IMR-90 (cell line): ENCODE measurements at regions not wholly inside any gene's neighbourhood (a gene's known extent, or its start where the extent isn't known, plus 50 kb on each side); places are given as distances from the start of the nearest gene placed in this dataset.

Source experiments
- ATAC-seq: fragments of 200-7000 bp; cut with Tn5 transposase; 2 replicates; pipeline ENCODE4 v1.9.1; 2020; ENCODE audit warnings: low read depth, mild to moderate bottlenecking, moderate library complexity
- BruUV-seq: library from RNA; stranded (reverse); fragments of 400-500 nt; replicated peaks from 2 replicates; lab custom pipeline; 2021; lab: Mats Ljungman, UMichigan
- CTCF ChIA-PET: fragments of 300-600 bp; formaldehyde crosslinking; extraction: SDS; loops from one replicate; lab custom pipeline; 2021; ENCODE audit warnings: antibody characterized with exemption; lab: Yijun Ruan, JAX
- POLR2A ChIA-PET: fragments of 300-600 bp; sonication (Branson Sonifier 250); formaldehyde crosslinking; loops from one replicate; lab custom pipeline; 2022; ENCODE audit warnings: antibody characterized with exemption; ENCODE audit not compliant: unreplicated experiment; lab: Charles Lee
- DNase-seq: peaks from one replicate; pipeline ENCODE4 v3.0.0; 2013
- H2AFZ ChIP-seq: replicated peaks from 2 replicates; pipeline ENCODE3; 2013; ENCODE audit warnings: low read length, mild to moderate bottlenecking; ENCODE audit not compliant: poor library complexity
- H2AK5ac ChIP-seq: 2 replicates; pipeline ENCODE4 v1.6.1; 2013; ENCODE audit warnings: low read depth, low read length, inconsistent platforms
- H2AK9ac ChIP-seq: replicated peaks from 2 replicates; pipeline ENCODE3; 2013; ENCODE audit warnings: mild to moderate bottlenecking, low read depth, low read length, moderate library complexity; ENCODE audit not compliant: poor library complexity
- H2BK120ac ChIP-seq: 2 replicates; pipeline ENCODE4 v1.6.1; 2013; ENCODE audit warnings: low read depth, low read length, inconsistent platforms
- H2BK15ac ChIP-seq: 3 replicates; pipeline ENCODE4 v1.6.1; 2013; ENCODE audit warnings: low read depth, low read length, inconsistent platforms
- H2BK20ac ChIP-seq: 2 replicates; pipeline ENCODE4 v1.6.1; 2013; ENCODE audit warnings: low read depth, mild to moderate bottlenecking, inconsistent platforms, low read length, moderate library complexity
- H2BK5ac ChIP-seq: 2 replicates; pipeline ENCODE4 v1.6.1; 2013; ENCODE audit warnings: mild to moderate bottlenecking, low read depth, low read length, inconsistent platforms; ENCODE audit not compliant: poor library complexity, severe bottlenecking
- H3K14ac ChIP-seq: replicated peaks from 2 replicates; pipeline ENCODE4 v1.6.1; 2013; ENCODE audit warnings: low read depth, low read length, inconsistent platforms
- H3K18ac ChIP-seq: 2 replicates; pipeline ENCODE4 v1.6.1; 2013; ENCODE audit warnings: low read depth, low read length, control low read depth
- H3K23ac ChIP-seq: 2 replicates; pipeline ENCODE4 v1.6.1; 2013; ENCODE audit warnings: low read depth, low read length, inconsistent platforms
- H3K27ac ChIP-seq: 2 replicates; pipeline ENCODE4 v1.5.1; 2013; ENCODE audit warnings: mild to moderate bottlenecking, control low read depth, low read length; ENCODE audit not compliant: insufficient read depth
- H3K27me3 ChIP-seq: 2 replicates; pipeline ENCODE4 v1.6.1; 2013; ENCODE audit warnings: low read length; ENCODE audit not compliant: control insufficient read depth, insufficient read depth
- H3K36me3 ChIP-seq: 2 replicates; pipeline ENCODE4 v1.6.1; 2013; ENCODE audit warnings: low read length, mixed read lengths; ENCODE audit not compliant: control insufficient read depth, insufficient read depth
- H3K4ac ChIP-seq: 2 replicates; pipeline ENCODE4 v1.6.1; 2013; ENCODE audit warnings: low read depth, low read length, inconsistent platforms
- H3K4me1 ChIP-seq: 2 replicates; pipeline ENCODE4 v1.6.1; 2013; ENCODE audit warnings: low read length, mixed read lengths; ENCODE audit not compliant: control insufficient read depth, insufficient read depth
- H3K4me2 ChIP-seq: 2 replicates; pipeline ENCODE4 v1.6.1; 2013; ENCODE audit warnings: low read depth, mild to moderate bottlenecking, control low read depth, low read length, moderate library complexity
- H3K4me3 ChIP-seq: 2 replicates; pipeline ENCODE4 v1.5.1; 2013; ENCODE audit warnings: low read depth, mild to moderate bottlenecking, control low read depth, low read length, moderate library complexity; ENCODE audit not compliant: insufficient read depth
- H3K56ac ChIP-seq: 2 replicates; pipeline ENCODE4 v1.6.1; 2013; ENCODE audit warnings: low read length, inconsistent platforms; ENCODE audit not compliant: insufficient read depth; ENCODE audit errors: extremely low read depth
- H3K79me1 ChIP-seq, 2 experiments: 2 replicates each; pipeline ENCODE4 v1.6.1; 2013; ENCODE audit warnings: low read length in 2 of 2, inconsistent platforms in 1 of 2, low read depth in 1 of 2
- H3K9ac ChIP-seq: 2 replicates; pipeline ENCODE4 v1.6.1; 2013; ENCODE audit warnings: low read depth, low read length, control low read depth
- H3K9me1 ChIP-seq: 2 replicates; pipeline ENCODE4 v1.6.1; 2013; ENCODE audit warnings: low read length, inconsistent platforms; ENCODE audit not compliant: insufficient read depth
- H3K9me3 ChIP-seq: 2 replicates; pipeline ENCODE4 v1.6.1; 2013; ENCODE audit warnings: low read length; ENCODE audit not compliant: control insufficient read depth, insufficient read depth
- H4K20me1 ChIP-seq: 2 replicates; pipeline ENCODE4 v1.6.1; 2013; ENCODE audit warnings: low read length, inconsistent platforms; ENCODE audit not compliant: insufficient read depth
- H4K5ac ChIP-seq: 2 replicates; pipeline ENCODE4 v1.6.1; 2013; ENCODE audit warnings: mild to moderate bottlenecking, low read depth, low read length, control low read depth
- H4K8ac ChIP-seq, 2 experiments: 2 replicates each; pipeline ENCODE4 v1.6.1; 2013; ENCODE audit warnings: low read depth in 2 of 2, low read length in 2 of 2, control low read depth in 1 of 2, inconsistent platforms in 1 of 2
- H4K91ac ChIP-seq: 2 replicates; pipeline ENCODE4 v1.6.1; 2013; ENCODE audit warnings: low read depth, low read length, inconsistent platforms; ENCODE audit not compliant: insufficient read depth
- CEBPB ChIP-seq: IDR thresholded peaks from 2 replicates; pipeline ENCODE4 v1.6.1; 2012; ENCODE audit warnings: low read depth, low read length, improper control_type of control experiment
- CHD1 ChIP-seq: IDR thresholded peaks from 2 replicates; pipeline ENCODE4 v1.6.1; 2012; ENCODE audit warnings: low read depth, low read length, improper control_type of control experiment
- CTCF ChIP-seq: conservative IDR thresholded peaks from 2 replicates; pipeline ENCODE4 v1.5.1; 2012; ENCODE audit warnings: mild to moderate bottlenecking, low read depth, low read length, improper control_type of control experiment
- ELK1 ChIP-seq: fragments of 150-350 bp; IDR thresholded peaks from 2 replicates; pipeline ENCODE4 v1.6.1; 2016; ENCODE audit warnings: low read depth, mild to moderate bottlenecking, low read length, moderate library complexity, borderline replicate concordance
- FOS ChIP-seq: fragments of 150-350 bp; IDR thresholded peaks from 2 replicates; pipeline ENCODE4 v1.6.1; 2016; ENCODE audit warnings: low read depth, low read length
- MAFK ChIP-seq: IDR thresholded peaks from 2 replicates; pipeline ENCODE4 v1.6.1; 2012; ENCODE audit warnings: low read depth, low read length, improper control_type of control experiment
- MAZ ChIP-seq: IDR thresholded peaks from 2 replicates; pipeline ENCODE4 v1.6.1; 2012; ENCODE audit warnings: low read depth, mild to moderate bottlenecking, low read length, improper control_type of control experiment, moderate library complexity, borderline replicate concordance
- MXI1 ChIP-seq: IDR thresholded peaks from 2 replicates; pipeline ENCODE4 v1.6.1; 2012; ENCODE audit warnings: low read depth, mild to moderate bottlenecking, low read length, moderate library complexity, borderline replicate concordance
- NFE2L2 ChIP-seq: fragments of 150-350 bp; IDR thresholded peaks from 2 replicates; pipeline ENCODE4 v1.6.1; 2016; ENCODE audit warnings: low read depth, mild to moderate bottlenecking, low read length
- POLR2A ChIP-seq: IDR thresholded peaks from 2 replicates; pipeline ENCODE4 v1.6.1; 2012; ENCODE audit warnings: mild to moderate bottlenecking, low read depth, low read length
- RCOR1 ChIP-seq: IDR thresholded peaks from 2 replicates; pipeline ENCODE4 v1.6.1; 2012; ENCODE audit warnings: mild to moderate bottlenecking, low read length, improper control_type of control experiment; ENCODE audit not compliant: insufficient replicate concordance
- RFX5 ChIP-seq: IDR thresholded peaks from 2 replicates; pipeline ENCODE4 v1.8.0; 2012; ENCODE audit warnings: low read depth, mild to moderate bottlenecking, low read length, moderate library complexity
- WGBS, 2 experiments: methylation state at CpG; one replicate each; pipeline versions ENCODE4 v1.1.5 to v1.1.7; 2013; ENCODE audit warnings: missing lambda C conversion rate in 2 of 2; ENCODE audit not compliant: insufficient read length in 1 of 2; ENCODE audit errors: extremely low coverage in 2 of 2; 5-methylcytosine and 5-hydroxymethylcytosine counted together
- dilution Hi-C: fragments of 300-500 bp; cut with HindIII; formaldehyde crosslinking; loops from one replicate; pipeline ENCODE4 v1.14.3; 2018; ENCODE audit warnings: low sequenced_read_pairs; ENCODE audit not compliant: unreplicated experiment
- in situ Hi-C: fragments of 300-500 bp; cut with MboI; formaldehyde crosslinking; loops from 3 replicates; pipeline ENCODE4 v1.14.3; 2019; ENCODE audit warnings: low sequenced_read_pairs, inconsistent platforms, mixed read lengths
- intact Hi-C: fragments of 100-400 bp; cut with micrococcal nuclease; formaldehyde crosslinking; loops from 2 replicates; pipeline ENCODE4 v1.10.0; 2022
- TF ChIP-seq, protein P1 (sequence below): fragments of 150-350 bp; IDR thresholded peaks from 2 replicates; pipeline ENCODE4 v1.6.1; 2017; ENCODE audit warnings: mild to moderate bottlenecking, antibody characterized with exemption, low read length, low read depth

- peaks cover 2% of the 10 kb centered on the region for H3K4me1 ChIP-seq
- no peak overlapping the region for H4K5ac ChIP-seq
- no peak overlapping the region for H3K23ac ChIP-seq
- H3K27ac ChIP-seq, result no peak overlapping the region
- DNase-seq (peak; percentile 65), ATAC-seq (no peak)
- no peak overlapping the region for H2BK20ac ChIP-seq
- H3K14ac ChIP-seq, result no peak overlapping the region
- H3K4me2 ChIP-seq, result no peak overlapping the region
- H3K9ac ChIP-seq, result no peak overlapping the region
- H2BK5ac ChIP-seq, result peak overlapping the region; percentile 23
- no peak overlapping the region for H2AK9ac ChIP-seq
- intact Hi-C loops, result no loop called here
- no peaks in the 10 kb centered on the region for H3K79me1 ChIP-seq
- H2AK5ac ChIP-seq, result no peak overlapping the region
- H2BK15ac ChIP-seq, result no peak overlapping the region
- H3K4me3 ChIP-seq, result no peak overlapping the region
- H2AFZ ChIP-seq, result no peak overlapping the region
- no peaks in the 10 kb centered on the region for H3K9me3 ChIP-seq
- no peaks in the 10 kb centered on the region for H3K9me1 ChIP-seq
- no peak overlapping the region for H2BK120ac ChIP-seq
- dilution Hi-C loops, result no loop called here
- H3K56ac ChIP-seq, result no peak overlapping the region
- WGBS, 2 experiments, result no CpG with 5 or more reads among the region's 1 CpG
- no TSS peak for BruUV-seq
- H3K36me3 ChIP-seq, result no peaks in the 10 kb centered on the region
- H4K20me1 ChIP-seq, result no peaks in the 10 kb centered on the region
- H3K4ac ChIP-seq, result no peak overlapping the region
- no peak overlapping the region for H3K18ac ChIP-seq
- no peak overlapping the region for H4K8ac ChIP-seq
- TF ChIP-seq CTCF, result no peak
- no peak for TF ChIP-seq CHD1
- TF ChIP-seq MAZ, result no peak
- TF ChIP-seq NFE2L2, result no peak
- no peak for TF ChIP-seq FOS
- TF ChIP-seq, protein P1, sequence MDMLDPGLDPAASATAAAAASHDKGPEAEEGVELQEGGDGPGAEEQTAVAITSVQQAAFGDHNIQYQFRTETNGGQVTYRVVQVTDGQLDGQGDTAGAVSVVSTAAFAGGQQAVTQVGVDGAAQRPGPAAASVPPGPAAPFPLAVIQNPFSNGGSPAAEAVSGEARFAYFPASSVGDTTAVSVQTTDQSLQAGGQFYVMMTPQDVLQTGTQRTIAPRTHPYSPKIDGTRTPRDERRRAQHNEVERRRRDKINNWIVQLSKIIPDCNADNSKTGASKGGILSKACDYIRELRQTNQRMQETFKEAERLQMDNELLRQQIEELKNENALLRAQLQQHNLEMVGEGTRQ, result no peak
- TF ChIP-seq MXI1, result no peak
- TF ChIP-seq POLR2A, result no peak
- no peak for TF ChIP-seq RCOR1
- no peak for TF ChIP-seq RFX5
- no peak for TF ChIP-seq MAFK
- no peak for TF ChIP-seq ELK1
- no peak for TF ChIP-seq CEBPB
- CTCF ChIA-PET, result no interaction called here
- H3K27me3 ChIP-seq, result no peaks in the 10 kb centered on the region
- POLR2A ChIA-PET, result no interaction called here
- in situ Hi-C loops, result no loop called here
- H4K91ac ChIP-seq, result no peak overlapping the region
These were observed 277.4 kb downstream of the TLE1 start for GRCh38 chr9:81411961-81412360.
